BLaER1 treated with 17β-estradiol and CSF1 and Interleukin-3, amounts not matched to agents 10 nM and 100 nM (cell line): ENCODE measurements at regions not wholly inside any gene's neighbourhood (a gene's known extent, or its start where the extent isn't known, plus 50 kb on each side); places are given as distances from the start of the nearest gene placed in this dataset.

Experiments used
- H3K27ac ChIP-seq, 11 experiments: shearing (Covaris generic); formaldehyde crosslinking; 2 replicates each; pipeline ENCODE4 v1.8.1; 2022
- H3K27me3 ChIP-seq, 11 experiments: shearing (Covaris generic); formaldehyde crosslinking; 2 replicates each; pipeline ENCODE4 v1.8.1; 2022
- H3K36me3 ChIP-seq, 11 experiments: shearing (Covaris generic); formaldehyde crosslinking; 2 replicates each; pipeline ENCODE4 v1.8.1; 2022
- H3K4me1 ChIP-seq, 10 experiments: shearing (Covaris generic); formaldehyde crosslinking; 2 replicates each; pipeline ENCODE4 v1.8.1; 2022
- H3K4me2 ChIP-seq, 11 experiments: shearing (Covaris generic); formaldehyde crosslinking; 2 replicates each; pipeline ENCODE4 v1.8.1; 2022
- H3K4me3 ChIP-seq, 10 experiments: shearing (Covaris generic); formaldehyde crosslinking; 2 replicates each; pipeline ENCODE4 v1.8.1; 2022
- H3K9ac ChIP-seq, 11 experiments: shearing (Covaris generic); formaldehyde crosslinking; 2 replicates each; pipeline ENCODE4 v1.8.1; 2022
- H3K9me3 ChIP-seq, 11 experiments: shearing (Covaris generic); formaldehyde crosslinking; replicated peaks in 1 of 11; 2 replicates each; pipeline ENCODE4 v1.8.1; 2022
- H4K20me1 ChIP-seq, 11 experiments: shearing (Covaris generic); formaldehyde crosslinking; 2 replicates each; pipeline ENCODE4 v1.8.1; 2022
- Cebpa-rat ChIP-seq, 11 experiments: shearing (Covaris generic); IDR thresholded peaks; 2 replicates each; pipeline ENCODE4 v1.8.1; 2022

GRCh38 chr20:63095718-63096654 lies 89.2 kb upstream of the BHLHE23 start:
- H3K4me1 ChIP-seq, result peaks cover 7 to 68% (median 45%) of the 10 kb centered on the region in 10 experiments; a peak in 17 of 20 replicates
- H3K36me3 ChIP-seq, result no peaks in the 10 kb centered on the region
- no peak overlapping the region for H3K4me3 ChIP-seq
- no peaks in the 10 kb centered on the region for H3K27me3 ChIP-seq
- no peaks in the 10 kb centered on the region for H3K9me3 ChIP-seq
- H3K27ac ChIP-seq, result no peak overlapping the region
- H4K20me1 ChIP-seq, result peaks cover 0 to 52% (median 0%) of the 10 kb centered on the region in 11 experiments; a peak in 6 of 22 replicates
- H3K9ac ChIP-seq, result peak overlapping the region in 4 of 11 experiments; percentile 10 to 38 (median 23); a peak in 5 of 22 replicates
- H3K4me2 ChIP-seq, result peak overlapping the region in 9 of 11 experiments; percentile 18 to 75 (median 69); a peak in 19 of 22 replicates
- TF ChIP-seq Cebpa-rat (IDR thresholded peaks at IDR 0.05), result no peak

- Histone ChIP-seq H4K20me1 (peaks cover 0 to 49% (median 0%) of the 10 kb centered on the region in 11 experiments; a peak in 5 of 22 replicates), H3K27ac (no peak overlapping the region), H3K4me2 (peak overlapping the region in 9 of 11 experiments; percentile 31 to 75 (median 69); a peak in 17 of 22 replicates), H3K36me3 (no peaks in the 10 kb centered on the region), H3K9ac (no peak overlapping the region; a peak in 1 of 22 replicates), H3K4me3 (no peak overlapping the region), H3K27me3 (no peaks in the 10 kb centered on the region), H3K9me3 (no peaks in the 10 kb centered on the region), H3K4me1 (peaks cover 7 to 71% (median 43%) of the 10 kb centered on the region in 10 experiments; a peak in 17 of 20 replicates)
- TF ChIP-seq Cebpa-rat (IDR thresholded peaks at IDR 0.05), result no peak
These were observed 88.2 kb upstream of the BHLHE23 start for GRCh38 chr20:63094767-63095499.

- Histone ChIP-seq H3K4me2 (peak overlapping the region in 9 of 11 experiments; percentile 31 to 75 (median 69); a peak in 18 of 22 replicates), H4K20me1 (peaks cover 0 to 42% (median 0%) of the 10 kb centered on the region in 11 experiments; a peak in 6 of 22 replicates), H3K4me3 (no peak overlapping the region), H3K4me1 (peaks cover 7 to 76% (median 50%) of the 10 kb centered on the region in 10 experiments; a peak in 17 of 20 replicates), H3K27me3 (no peaks in the 10 kb centered on the region), H3K36me3 (no peaks in the 10 kb centered on the region), H3K9ac (no peak overlapping the region), H3K9me3 (no peaks in the 10 kb centered on the region), H3K27ac (no peak overlapping the region)
- no peak for TF ChIP-seq Cebpa-rat (IDR thresholded peaks at IDR 0.05)
These were observed 87.4 kb upstream of the BHLHE23 start for GRCh38 chr20:63093966-63094766.

GRCh38 chr20:63092660-63093215 lies 86.0 kb upstream of the BHLHE23 start:
- Histone ChIP-seq H3K9ac (no peak overlapping the region), H3K4me3 (no peak overlapping the region), H3K36me3 (no peaks in the 10 kb centered on the region), H3K4me2 (peak overlapping the region in 3 of 11 experiments; percentile 25 to 27 (median 26); a peak in 4 of 22 replicates), H3K4me1 (peaks cover 7 to 75% (median 51%) of the 10 kb centered on the region in 10 experiments; a peak in 17 of 20 replicates), H3K9me3 (no peaks in the 10 kb centered on the region), H3K27me3 (peaks cover 0 to 2% (median 0%) of the 10 kb centered on the region in 11 experiments; a peak in 2 of 22 replicates), H3K27ac (no peak overlapping the region), H4K20me1 (peaks cover 0 to 50% (median 0%) of the 10 kb centered on the region in 11 experiments; a peak in 6 of 22 replicates)
- TF ChIP-seq Cebpa-rat (IDR thresholded peaks at IDR 0.05), result no peak

- peaks cover 0 to 8% (median 0%) of the 10 kb centered on the region in 11 experiments; a peak in 3 of 22 replicates for H3K27me3 ChIP-seq
- H3K4me2 ChIP-seq, result peak overlapping the region in 3 of 11 experiments; percentile 25 to 27 (median 26); a peak in 4 of 22 replicates
- H3K9me3 ChIP-seq, result no peaks in the 10 kb centered on the region
These were observed 85.3 kb upstream of the BHLHE23 start for GRCh38 chr20:63091901-63092659.

GRCh38 chr20:63090682-63091571 lies 84.2 kb upstream of the BHLHE23 start:
- no peak overlapping the region for H3K27ac ChIP-seq
- H3K4me1 ChIP-seq, result peaks cover 3 to 57% (median 38%) of the 10 kb centered on the region in 10 experiments; a peak in 17 of 20 replicates
- H3K4me2 ChIP-seq, result 0 out of 22 replicates have a peak overlapping the region, but pooled peaks of 1 of the 11 experiments have one; percentile 63
- no peak for TF ChIP-seq Cebpa-rat (IDR thresholded peaks at IDR 0.05)
- peaks cover 0 to 50% (median 0%) of the 10 kb centered on the region in 11 experiments; a peak in 7 of 22 replicates for H4K20me1 ChIP-seq
- peaks cover 0 to 12% (median 0%) of the 10 kb centered on the region in 11 experiments; a peak in 4 of 22 replicates for H3K27me3 ChIP-seq
- H3K4me3 ChIP-seq, result no peak overlapping the region
- no peak overlapping the region for H3K9ac ChIP-seq
- H3K36me3 ChIP-seq, result no peaks in the 10 kb centered on the region
- H3K9me3 ChIP-seq, result no peaks in the 10 kb centered on the region

More at GRCh38 chr20:63091901-63092659, 85.3 kb upstream of the BHLHE23 start:
- H3K36me3 ChIP-seq, result no peaks in the 10 kb centered on the region
- H3K4me3 ChIP-seq, result no peak overlapping the region
- H3K9ac ChIP-seq, result no peak overlapping the region
- no peak overlapping the region for H3K27ac ChIP-seq
- H3K4me1 ChIP-seq, result peaks cover 7 to 69% (median 50%) of the 10 kb centered on the region in 10 experiments; a peak in 17 of 20 replicates
- H4K20me1 ChIP-seq, result peaks cover 0 to 50% (median 0%) of the 10 kb centered on the region in 11 experiments; a peak in 7 of 22 replicates
- TF ChIP-seq Cebpa-rat (IDR thresholded peaks at IDR 0.05), result no peak
